HepG2 (cell line): ENCODE measurements at regions not wholly inside any gene's neighbourhood (a gene's known extent, or its start where the extent isn't known, plus 50 kb on each side); places are given as distances from the start of the nearest gene placed in this dataset.

Source experiments
- JUNB ChIP-seq: sonication (generic); formaldehyde crosslinking; IDR thresholded peaks from 2 replicates; pipeline ENCODE4 v1.8.0; 2022; ENCODE audit warnings: missing genetic modification reagents, mild to moderate bottlenecking, borderline replicate concordance
- KLF16 ChIP-seq, 2 experiments: sonication (generic) in 1 of 2; formaldehyde crosslinking in 1 of 2; IDR thresholded peaks; 2 replicates each; pipeline versions ENCODE4 v1.6.1 to v1.8.0; 2016 to 2023; ENCODE audit warnings: missing genetic modification reagents in 2 of 2, missing compliant biosample characterization in 1 of 2
- PCBP2 ChIP-seq: fragments of 200-400 bp; formaldehyde crosslinking; optimal IDR thresholded peaks from 2 replicates; pipeline ENCODE3; 2018; ENCODE audit warnings: low read length, low read depth; ENCODE audit not compliant: poor library complexity, severe bottlenecking
- POLR2AphosphoS5 ChIP-seq: IDR thresholded peaks from 2 replicates; pipeline ENCODE4 v1.6.1; 2012; ENCODE audit warnings: low read depth, low read length
- RELA ChIP-seq: sonication (generic); formaldehyde crosslinking; IDR thresholded peaks from 2 replicates; pipeline ENCODE4 v1.4.0; 2020; ENCODE audit warnings: missing genetic modification reagents
- TAF1 ChIP-seq: sonication (generic); formaldehyde crosslinking; IDR thresholded peaks from 2 replicates; pipeline ENCODE4 v1.4.0; 2020; ENCODE audit warnings: missing genetic modification reagents
- ZSCAN29 ChIP-seq: sonication (generic); formaldehyde crosslinking; conservative IDR thresholded peaks from 2 replicates; pipeline ENCODE4 v1.4.0; 2020; ENCODE audit warnings: mild to moderate bottlenecking, missing genetic modification reagents
- TF ChIP-seq, protein P1 (sequence below): sonication (generic); formaldehyde crosslinking; IDR thresholded peaks from 2 replicates; pipeline ENCODE4 v1.8.1; 2023; ENCODE audit warnings: missing genetic modification reagents, inconsistent platforms, borderline replicate concordance
- TF ChIP-seq, protein P2 (sequence below): sonication (generic); formaldehyde crosslinking; IDR thresholded peaks from 2 replicates; pipeline ENCODE4 v1.4.0; 2020; ENCODE audit warnings: missing genetic modification reagents, borderline replicate concordance

DNA sequence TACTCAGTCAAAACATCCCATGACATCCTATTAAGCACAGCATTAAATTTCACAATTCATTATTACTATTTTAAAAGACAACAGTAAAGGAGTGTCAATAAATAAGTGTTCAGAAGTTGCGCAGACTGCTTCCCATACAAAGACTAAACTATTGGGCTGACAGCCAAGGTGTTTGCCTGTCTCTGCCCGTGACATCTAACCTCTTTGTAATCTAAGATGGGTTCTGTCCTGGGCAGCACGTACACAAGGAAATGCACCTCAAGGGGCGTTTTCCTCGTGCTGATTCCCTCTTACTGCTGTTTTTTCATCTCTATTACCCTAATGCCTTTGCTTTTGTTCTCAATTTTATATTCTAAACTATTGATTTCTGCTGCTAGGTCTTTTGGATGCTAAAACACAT, 216.3 kb downstream of the NHLRC3 start:
- TF ChIP-seq KLF16 (CRISPR knock-in tag; IDR thresholded peaks at IDR 0.05) (no peak), PCBP2 (no peak), JUNB (CRISPR knock-in tag) (no peak), TAF1 (CRISPR knock-in tag) (no peak), RELA (no peak), ZSCAN29 (no peak), POLR2AphosphoS5 (no peak)
- TF ChIP-seq, protein P1, sequence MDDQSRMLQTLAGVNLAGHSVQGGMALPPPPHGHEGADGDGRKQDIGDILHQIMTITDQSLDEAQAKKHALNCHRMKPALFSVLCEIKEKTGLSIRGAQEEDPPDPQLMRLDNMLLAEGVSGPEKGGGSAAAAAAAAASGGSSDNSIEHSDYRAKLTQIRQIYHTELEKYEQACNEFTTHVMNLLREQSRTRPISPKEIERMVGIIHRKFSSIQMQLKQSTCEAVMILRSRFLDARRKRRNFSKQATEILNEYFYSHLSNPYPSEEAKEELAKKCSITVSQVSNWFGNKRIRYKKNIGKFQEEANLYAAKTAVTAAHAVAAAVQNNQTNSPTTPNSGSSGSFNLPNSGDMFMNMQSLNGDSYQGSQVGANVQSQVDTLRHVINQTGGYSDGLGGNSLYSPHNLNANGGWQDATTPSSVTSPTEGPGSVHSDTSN = no peak
- TF ChIP-seq, protein P2, sequence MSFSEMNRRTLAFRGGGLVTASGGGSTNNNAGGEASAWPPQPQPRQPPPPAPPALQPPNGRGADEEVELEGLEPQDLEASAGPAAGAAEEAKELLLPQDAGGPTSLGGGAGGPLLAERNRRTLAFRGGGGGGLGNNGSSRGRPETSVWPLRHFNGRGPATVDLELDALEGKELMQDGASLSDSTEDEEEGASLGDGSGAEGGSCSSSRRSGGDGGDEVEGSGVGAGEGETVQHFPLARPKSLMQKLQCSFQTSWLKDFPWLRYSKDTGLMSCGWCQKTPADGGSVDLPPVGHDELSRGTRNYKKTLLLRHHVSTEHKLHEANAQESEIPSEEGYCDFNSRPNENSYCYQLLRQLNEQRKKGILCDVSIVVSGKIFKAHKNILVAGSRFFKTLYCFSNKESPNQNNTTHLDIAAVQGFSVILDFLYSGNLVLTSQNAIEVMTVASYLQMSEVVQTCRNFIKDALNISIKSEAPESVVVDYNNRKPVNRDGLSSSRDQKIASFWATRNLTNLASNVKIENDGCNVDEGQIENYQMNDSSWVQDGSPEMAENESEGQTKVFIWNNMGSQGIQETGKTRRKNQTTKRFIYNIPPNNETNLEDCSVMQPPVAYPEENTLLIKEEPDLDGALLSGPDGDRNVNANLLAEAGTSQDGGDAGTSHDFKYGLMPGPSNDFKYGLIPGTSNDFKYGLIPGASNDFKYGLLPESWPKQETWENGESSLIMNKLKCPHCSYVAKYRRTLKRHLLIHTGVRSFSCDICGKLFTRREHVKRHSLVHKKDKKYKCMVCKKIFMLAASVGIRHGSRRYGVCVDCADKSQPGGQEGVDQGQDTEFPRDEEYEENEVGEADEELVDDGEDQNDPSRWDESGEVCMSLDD = no peak
